Right lobe of liver (tissue), 4 donors: ENCODE measurements at regions not wholly inside any gene's neighbourhood (a gene's known extent, or its start where the extent isn't known, plus 50 kb on each side); places are given as distances from the start of the nearest gene placed in this dataset.

Experiments
- POLR2A ChIP-seq: fragments of 450-650 bp; IDR thresholded peaks from one replicate; pipeline ENCODE4 v1.6.1; 2017; ENCODE audit warnings: antibody characterized with exemption, mild to moderate bottlenecking
- TF ChIP-seq, protein P1 (sequence below), 4 donors: fragments of 200-600 bp in 3 of 4; fragments of 450-650 bp in 1 of 4; IDR thresholded peaks; one replicate each; pipeline versions ENCODE4 v1.5.1 to v1.8.0; 2016 to 2022; ENCODE audit warnings: antibody characterized with exemption in 4 of 4, mild to moderate bottlenecking in 2 of 4
- donor health status: DM: no; HTN: no; CAD: no.
- donor health status: DM: no; HTN: no; CAD: no.
- donor health status: DM: no; HTN: yes; CAD: no.

DNA sequence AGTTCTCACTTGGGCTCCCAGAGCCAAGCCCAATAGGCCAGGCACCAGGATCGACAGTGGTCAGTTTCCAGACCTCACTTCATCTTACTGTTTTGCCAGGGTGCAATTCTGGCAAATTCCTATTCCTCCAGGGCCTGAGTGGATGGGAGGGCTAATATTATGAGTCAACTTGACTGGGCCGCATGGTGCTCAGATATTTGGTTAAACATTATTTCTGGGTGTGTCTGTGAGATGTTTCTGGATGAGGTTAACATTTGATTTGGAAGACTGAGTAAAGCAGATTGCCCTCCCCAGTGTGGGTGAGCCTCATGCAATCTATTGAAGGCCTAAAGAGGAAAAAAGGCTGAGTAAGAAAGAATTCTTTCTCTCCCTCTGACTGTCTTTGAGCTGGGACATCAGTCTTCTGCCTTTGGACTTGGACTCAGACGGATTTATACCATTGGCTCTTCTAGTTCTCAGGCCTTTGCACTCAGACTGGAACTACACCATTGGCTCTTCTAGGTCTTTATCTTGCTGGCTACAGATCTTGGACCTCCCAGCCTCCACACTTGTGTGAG is 132.9 kb upstream of the ZBED5 start:
- TF ChIP-seq, protein P1, sequence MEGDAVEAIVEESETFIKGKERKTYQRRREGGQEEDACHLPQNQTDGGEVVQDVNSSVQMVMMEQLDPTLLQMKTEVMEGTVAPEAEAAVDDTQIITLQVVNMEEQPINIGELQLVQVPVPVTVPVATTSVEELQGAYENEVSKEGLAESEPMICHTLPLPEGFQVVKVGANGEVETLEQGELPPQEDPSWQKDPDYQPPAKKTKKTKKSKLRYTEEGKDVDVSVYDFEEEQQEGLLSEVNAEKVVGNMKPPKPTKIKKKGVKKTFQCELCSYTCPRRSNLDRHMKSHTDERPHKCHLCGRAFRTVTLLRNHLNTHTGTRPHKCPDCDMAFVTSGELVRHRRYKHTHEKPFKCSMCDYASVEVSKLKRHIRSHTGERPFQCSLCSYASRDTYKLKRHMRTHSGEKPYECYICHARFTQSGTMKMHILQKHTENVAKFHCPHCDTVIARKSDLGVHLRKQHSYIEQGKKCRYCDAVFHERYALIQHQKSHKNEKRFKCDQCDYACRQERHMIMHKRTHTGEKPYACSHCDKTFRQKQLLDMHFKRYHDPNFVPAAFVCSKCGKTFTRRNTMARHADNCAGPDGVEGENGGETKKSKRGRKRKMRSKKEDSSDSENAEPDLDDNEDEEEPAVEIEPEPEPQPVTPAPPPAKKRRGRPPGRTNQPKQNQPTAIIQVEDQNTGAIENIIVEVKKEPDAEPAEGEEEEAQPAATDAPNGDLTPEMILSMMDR (IDR thresholded peaks at IDR 0.05) = no peak
- no peak for TF ChIP-seq POLR2A
